ENCODE measurements at regions not wholly inside any gene's neighbourhood (a gene's known extent, or its start where the extent isn't known, plus 50 kb on each side); places are given as distances from the start of the nearest gene placed in this dataset.

- TF ChIP-seq CTCF (optimal IDR thresholded peaks at IDR 0.05 in 1 of 3, IDR thresholded peaks at IDR 0.05 in 1 of 3, conservative IDR thresholded peaks at IDR 0.05 in 1 of 3; ENCODE audit: extremely low read depth in 1 of 3, insufficient read depth in 2 of 3, low read length in 3 of 3) = no peak
- TF ChIP-seq EZH2 (IDR thresholded peaks at IDR 0.05; ENCODE audit: low read length) = no peak
These were observed 51.3 kb upstream of the GALNT9 start for GRCh38 chr12:132380641-132381040.

All from keratinocyte (primary cell).